D721Med (cell line): ENCODE measurements at regions not wholly inside any gene's neighbourhood (a gene's known extent, or its start where the extent isn't known, plus 50 kb on each side); places are given as distances from the start of the nearest gene placed in this dataset.

ENCODE experiments used
- DNase-seq: peaks from one replicate; pipeline ENCODE4 v3.0.0; 2011; ENCODE audit warnings: low spot score; ENCODE audit not compliant: insufficient read length
- FAIRE-seq: peaks from 2 replicates; lab custom pipeline; 2011; peaks lifted over from hg19 to GRCh38; lab: Jason Lieb, UNC
- TF ChIP-seq, protein P1 (sequence below): IDR thresholded peaks from 2 replicates; pipeline ENCODE4 v1.5.1; 2012; ENCODE audit warnings: mild to moderate bottlenecking, control low read depth; ENCODE audit not compliant: insufficient read depth; ENCODE audit errors: missing control alignments

GRCh38 chr6:130587778-130588520, 222.1 kb downstream of the TMEM200A start:
- TF ChIP-seq, protein P1, sequence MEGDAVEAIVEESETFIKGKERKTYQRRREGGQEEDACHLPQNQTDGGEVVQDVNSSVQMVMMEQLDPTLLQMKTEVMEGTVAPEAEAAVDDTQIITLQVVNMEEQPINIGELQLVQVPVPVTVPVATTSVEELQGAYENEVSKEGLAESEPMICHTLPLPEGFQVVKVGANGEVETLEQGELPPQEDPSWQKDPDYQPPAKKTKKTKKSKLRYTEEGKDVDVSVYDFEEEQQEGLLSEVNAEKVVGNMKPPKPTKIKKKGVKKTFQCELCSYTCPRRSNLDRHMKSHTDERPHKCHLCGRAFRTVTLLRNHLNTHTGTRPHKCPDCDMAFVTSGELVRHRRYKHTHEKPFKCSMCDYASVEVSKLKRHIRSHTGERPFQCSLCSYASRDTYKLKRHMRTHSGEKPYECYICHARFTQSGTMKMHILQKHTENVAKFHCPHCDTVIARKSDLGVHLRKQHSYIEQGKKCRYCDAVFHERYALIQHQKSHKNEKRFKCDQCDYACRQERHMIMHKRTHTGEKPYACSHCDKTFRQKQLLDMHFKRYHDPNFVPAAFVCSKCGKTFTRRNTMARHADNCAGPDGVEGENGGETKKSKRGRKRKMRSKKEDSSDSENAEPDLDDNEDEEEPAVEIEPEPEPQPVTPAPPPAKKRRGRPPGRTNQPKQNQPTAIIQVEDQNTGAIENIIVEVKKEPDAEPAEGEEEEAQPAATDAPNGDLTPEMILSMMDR: no peak
- FAIRE-seq (no peak), DNase-seq (no peak)

DNA sequence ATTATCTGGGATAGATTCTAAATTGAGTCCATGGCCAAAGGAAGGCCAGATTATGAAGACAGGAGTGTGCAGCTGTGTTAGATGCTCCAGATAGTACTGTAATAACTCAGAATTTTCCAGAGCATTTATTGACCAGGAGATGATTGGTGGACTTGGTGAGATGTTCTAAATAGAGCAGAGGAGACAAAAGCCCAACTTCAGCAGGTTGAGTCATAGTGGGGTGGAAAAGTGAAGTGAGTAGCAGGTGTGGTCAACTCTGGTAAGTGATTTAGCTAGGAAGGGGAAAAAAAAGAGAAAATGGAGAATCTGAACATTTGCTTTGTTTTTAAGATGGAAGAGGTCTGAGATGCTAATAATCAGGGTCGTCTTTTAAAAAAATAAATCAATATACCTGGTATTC, 227.4 kb downstream of the TMEM200A start:
- FAIRE-seq: no peak
- TF ChIP-seq, protein P1: no peak
- no peak for DNase-seq

DNA sequence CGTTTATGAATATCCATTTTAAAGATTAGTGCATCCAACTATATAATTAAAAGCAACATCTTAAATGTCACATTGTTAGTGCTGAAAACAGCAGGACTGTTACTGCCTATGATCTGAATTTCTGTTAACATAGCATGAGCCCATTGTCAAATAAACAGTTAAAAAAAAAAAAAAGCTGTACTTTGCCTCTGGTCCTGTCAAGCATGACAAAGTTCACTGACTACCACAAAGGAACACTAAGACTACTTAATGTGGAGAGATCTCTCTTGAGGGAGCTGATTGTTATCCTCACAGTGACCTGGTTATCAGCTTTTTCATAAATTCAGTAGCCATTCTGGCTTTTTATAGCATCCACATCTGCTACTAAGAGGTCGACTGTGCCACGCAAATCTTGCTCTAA, 228.1 kb downstream of the TMEM200A start:
- FAIRE-seq (no peak), DNase-seq (no peak)
- TF ChIP-seq, protein P1: no peak

DNA sequence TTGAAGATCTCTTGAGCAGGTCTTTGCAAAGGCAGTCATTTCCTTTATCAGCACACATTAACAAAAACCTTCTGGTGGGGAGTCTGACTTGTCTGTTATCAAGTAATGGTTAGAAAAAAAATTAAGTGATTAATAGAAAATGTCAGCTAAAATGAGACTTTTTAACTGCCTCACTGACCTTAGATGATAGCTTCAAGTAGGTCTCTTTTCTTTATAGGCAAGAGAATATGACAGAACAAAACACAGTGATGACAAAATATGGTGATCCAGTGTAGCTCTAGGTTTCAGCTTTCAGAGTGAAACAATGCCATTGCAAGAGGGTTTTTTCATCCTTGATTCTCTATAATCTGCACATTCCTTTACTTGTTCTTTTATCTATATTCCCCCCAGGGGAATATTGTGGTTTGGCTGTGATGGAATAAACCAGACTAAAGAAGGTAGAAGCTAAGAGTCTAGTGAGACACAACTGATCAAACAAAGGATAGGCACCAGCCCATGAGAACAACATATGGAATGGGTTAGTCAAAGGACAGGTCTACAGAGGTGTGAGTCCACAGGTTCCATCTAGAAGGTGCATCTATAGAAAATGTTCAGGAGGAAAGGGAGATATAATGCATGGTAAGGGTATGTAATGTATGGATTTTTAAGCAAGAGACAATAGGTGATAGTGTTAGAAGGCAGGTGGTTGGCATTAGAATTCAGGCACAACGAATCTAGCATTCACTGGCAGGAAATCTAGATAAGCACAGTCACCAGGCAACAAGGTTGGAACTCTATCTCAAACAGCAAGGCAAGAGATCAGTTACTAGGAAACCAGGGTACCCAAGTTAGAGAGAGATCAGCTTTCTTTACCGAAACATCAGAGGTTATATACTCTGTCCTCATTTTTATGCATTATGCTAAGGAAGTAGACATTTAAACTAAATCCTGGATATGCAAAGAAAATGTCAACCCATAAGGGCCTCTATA, 228.9 kb upstream of the SMLR1 start:
- TF ChIP-seq, protein P1: no peak
- DNase-seq (no peak), FAIRE-seq (no peak)

- DNase-seq (no peak), FAIRE-seq (no peak)
- TF ChIP-seq, protein P1: no peak
Measured at GRCh38 chr6:130600880-130601341, 226.3 kb upstream of the SMLR1 start.

- TF ChIP-seq, protein P1: no peak
- FAIRE-seq (no peak), DNase-seq (no peak)
Measured at GRCh38 chr6:130602151-130602770, 224.9 kb upstream of the SMLR1 start.
